GM18505 (cell line): ENCODE measurements at regions not wholly inside any gene's neighbourhood (a gene's known extent, or its start where the extent isn't known, plus 50 kb on each side); places are given as distances from the start of the nearest gene placed in this dataset.

Experiments used
- ATAC-seq: cut with Tn5 transposase; IDR thresholded peaks from one replicate; pipeline ENCODE4 v1.9.1; 2021; ENCODE audit not compliant: unreplicated experiment
- POLR2A ChIP-seq: IDR thresholded peaks from 4 replicates; pipeline ENCODE4 v1.6.1; 2011; ENCODE audit warnings: borderline replicate concordance; ENCODE audit not compliant: insufficient read depth, insufficient read length; ENCODE audit errors: extremely low read depth

DNA sequence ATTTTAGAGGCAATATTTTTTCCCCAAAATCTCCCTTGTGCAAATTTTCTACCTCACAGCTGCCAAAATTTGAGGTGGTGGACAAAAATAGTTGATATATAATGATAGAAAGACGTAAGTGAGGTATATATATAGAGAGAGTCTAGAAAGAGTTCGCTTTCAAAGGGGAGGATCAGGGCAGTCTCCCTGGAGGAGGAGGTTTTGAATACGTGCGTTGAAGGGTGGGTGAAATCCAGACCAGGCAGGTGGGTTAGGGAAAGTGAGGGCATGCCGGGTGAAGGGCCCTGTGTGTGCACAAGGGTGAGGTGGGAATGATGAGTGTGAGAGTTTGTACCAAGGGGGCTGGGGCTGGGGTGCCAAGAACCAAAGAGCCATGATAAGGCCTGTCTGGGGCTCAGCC is 100.2 kb downstream of the CEBPB start:
- no peak for TF ChIP-seq POLR2A
- no peak for ATAC-seq

DNA sequence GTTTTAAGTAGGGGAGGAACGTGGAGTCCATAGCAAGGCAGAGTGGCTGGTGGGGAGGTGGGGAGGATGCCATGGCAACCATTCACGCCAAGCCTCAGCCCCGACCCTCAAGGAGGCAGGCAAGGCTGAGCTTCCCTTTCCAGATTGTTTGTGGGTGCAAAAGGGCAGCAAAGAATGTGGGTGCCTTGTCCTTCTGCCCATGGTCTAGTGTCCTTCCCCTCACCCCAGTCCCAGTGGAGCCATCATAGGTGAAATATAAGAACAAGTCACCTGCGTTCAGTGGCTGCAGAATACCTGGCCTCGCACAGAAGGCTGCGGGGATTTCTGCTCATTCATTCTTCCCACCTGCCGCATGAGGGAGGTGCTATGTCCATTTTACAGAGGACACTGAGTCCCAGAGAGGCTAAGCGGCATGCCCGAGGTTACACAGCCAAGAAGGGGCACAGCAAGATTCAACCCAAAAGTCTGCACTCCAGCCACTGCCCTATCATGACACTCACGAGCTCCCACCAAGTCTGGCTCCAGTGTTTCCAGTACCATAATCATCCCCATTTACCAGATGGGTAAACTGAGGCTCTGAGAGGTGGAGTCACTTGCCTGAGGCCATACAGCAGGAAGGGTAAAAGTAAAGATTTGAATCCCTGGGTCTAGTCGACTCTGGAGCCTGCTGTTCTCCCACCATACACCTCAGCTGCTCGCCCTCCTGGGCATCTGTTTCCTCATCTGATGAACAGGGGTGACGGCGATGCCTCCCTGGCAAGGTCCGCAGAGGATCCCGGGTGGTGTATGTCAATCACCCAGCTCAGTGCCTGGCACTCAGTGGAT is 100.8 kb downstream of the CEBPB start:
- TF ChIP-seq POLR2A = no peak
- ATAC-seq = no peak

DNA sequence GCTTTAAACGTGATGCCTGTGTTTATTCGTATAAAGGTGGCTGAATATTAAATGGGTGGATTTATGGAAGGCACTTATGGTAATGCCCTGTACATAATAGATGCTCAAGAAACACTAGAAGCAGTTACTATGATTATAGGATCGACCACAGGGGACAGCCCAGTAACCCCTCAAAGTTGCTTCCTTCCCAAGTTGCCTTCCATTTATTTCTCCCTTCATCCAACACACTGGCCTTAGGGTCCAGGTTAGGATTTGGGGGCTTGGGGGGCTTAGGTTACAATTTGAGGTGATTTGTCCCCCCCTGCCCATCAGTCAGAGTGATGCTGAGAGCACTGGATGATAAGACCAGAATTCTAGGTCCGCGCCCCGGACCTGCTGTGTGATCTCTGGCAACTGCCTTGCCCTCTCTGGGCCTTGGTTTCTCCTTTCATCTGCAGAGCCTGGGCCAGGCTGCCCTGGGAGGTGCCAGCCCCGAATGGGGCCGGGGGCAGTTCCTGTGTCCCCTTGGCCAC is 101.5 kb downstream of the CEBPB start:
- TF ChIP-seq POLR2A = no peak
- no peak for ATAC-seq

DNA sequence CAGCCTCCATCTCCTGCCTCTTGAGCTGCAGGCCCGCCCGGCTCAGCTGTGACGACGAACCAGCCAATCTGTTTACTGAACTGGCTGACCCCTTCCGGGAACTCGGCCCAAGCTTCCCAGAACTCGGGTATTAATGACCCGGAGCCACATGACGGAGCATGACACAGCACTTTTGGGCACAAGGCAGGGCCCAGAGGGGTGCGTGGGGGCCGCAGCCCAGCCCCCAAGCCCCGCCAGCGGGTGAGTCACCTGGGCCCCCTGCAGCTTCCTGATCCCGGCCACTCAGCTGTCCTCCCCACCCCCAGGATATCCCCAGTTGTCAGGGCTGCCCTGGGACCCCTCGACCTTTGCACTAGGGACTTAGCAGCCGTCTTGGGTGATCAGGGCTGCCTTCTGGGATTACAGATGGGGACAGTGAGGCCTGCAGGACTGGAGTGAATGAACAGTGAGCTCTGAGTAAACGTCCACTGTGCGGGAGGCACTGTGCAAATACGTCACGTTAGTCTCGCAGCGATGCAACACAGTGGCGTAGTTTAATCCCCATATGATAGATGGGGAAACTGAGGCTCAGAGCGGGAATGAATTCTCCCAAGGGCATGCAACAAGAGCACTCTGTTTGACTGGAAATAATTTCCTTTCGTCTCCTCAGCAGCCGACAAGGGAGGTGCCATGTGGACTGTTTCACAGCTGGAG is 102.1 kb downstream of the CEBPB start:
- ATAC-seq = no peak
- no peak for TF ChIP-seq POLR2A

DNA sequence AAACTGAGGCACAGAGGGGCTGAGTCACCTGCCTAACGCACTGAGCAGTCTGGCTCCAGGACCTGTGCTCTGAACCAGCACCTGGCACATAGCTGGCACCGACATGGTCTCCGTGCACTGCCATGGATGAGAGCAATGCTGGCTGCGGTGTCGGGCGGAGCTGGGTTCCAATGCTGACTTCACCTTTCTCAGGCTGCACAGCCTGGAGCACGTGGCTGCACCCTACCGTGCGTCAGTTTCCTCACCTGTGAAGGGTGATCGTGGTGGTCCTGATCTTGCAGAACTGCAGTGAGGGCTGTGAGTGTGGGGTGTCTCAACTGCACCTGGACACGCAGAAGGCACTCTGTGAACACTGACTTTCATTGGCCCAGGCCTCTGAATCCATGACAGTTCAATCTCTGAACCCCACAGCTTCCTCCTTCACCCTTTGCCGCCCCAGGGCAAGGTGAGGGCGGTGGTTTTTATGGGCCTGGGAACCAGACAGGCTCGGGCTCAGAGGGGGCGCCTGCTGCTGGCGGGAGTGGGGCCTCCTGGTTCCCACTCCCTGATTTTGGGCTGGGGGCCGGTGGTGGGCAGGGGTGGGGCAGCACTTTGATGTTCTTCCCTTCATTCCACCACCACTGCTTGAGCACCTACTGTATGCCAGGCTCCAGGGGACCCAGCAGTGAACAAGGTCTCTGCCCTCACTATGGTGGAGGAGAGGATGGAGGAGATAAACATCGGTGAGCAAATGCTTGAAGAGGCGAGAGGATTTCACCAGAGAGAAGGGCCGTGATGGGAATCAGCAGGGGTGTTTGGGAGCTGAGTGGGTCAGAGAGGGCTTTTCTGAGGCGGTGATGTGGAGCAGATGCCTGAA is 102.9 kb downstream of the CEBPB start:
- ATAC-seq = no peak
- no peak for TF ChIP-seq POLR2A

DNA sequence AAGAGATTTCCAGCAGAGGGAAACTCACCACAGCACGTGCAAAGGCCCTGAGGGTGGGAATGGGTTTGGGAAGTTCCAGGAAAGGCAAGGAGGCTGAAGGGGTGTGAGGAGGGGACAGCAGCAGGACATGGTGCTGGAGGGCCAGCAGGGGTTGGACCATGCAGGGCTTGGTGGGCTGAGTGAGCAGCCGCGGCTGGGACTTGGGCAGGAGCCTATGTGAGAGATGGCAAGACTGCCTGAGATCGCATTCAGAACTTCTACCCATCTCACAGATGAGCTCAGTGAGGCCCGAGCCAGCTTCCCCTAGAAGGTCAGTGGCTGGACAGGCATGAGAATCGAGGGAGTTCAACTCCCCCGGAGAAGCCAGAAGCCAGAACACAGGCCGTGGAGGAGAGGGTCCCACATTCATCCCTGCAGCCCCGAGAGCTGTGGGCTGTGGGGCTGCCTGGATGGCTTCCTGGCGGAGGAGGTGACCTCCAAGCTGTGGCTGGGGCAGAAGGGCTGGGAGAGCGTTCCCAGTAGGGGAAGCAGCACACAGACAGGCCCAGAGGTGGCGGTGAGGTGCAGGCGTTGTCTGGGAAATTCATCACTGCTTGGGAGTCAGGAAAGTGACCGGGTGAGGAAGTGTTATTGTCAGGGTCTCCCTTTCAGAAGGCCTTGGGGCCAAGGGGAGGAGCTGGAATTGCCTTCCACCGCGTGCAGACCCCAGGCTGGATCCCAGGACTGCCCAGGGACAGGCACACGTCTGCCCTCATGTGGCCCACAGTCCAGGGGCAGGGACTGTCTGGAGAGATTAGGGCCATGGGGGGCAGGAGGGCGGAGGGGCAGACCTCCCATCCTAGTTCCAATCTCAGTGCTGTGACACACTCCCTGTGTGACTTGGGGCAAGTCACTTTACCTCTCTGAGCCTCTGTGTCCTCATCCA is 103.8 kb downstream of the CEBPB start:
- no peak for ATAC-seq
- TF ChIP-seq POLR2A = no peak

DNA sequence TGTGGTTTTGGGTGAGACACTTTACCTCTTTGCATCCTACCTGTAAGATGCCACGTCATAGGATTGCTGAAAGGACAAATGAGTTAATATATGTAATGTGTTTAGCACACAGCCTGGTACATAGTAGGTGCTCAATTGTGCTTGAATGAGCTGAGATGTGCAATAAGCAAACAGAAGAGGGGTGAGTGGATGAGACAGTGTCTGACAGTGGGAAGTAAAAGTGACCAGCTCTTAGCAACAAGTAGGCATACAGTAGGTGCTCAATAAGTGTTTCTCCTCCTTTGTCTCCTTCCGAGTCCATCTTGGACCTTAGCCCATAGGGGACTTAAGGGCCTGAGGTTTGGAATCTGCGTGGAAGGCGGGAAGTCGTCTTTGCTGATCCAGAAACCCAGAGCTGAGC is 104.7 kb downstream of the CEBPB start:
- TF ChIP-seq POLR2A = no peak
- no peak for ATAC-seq

DNA sequence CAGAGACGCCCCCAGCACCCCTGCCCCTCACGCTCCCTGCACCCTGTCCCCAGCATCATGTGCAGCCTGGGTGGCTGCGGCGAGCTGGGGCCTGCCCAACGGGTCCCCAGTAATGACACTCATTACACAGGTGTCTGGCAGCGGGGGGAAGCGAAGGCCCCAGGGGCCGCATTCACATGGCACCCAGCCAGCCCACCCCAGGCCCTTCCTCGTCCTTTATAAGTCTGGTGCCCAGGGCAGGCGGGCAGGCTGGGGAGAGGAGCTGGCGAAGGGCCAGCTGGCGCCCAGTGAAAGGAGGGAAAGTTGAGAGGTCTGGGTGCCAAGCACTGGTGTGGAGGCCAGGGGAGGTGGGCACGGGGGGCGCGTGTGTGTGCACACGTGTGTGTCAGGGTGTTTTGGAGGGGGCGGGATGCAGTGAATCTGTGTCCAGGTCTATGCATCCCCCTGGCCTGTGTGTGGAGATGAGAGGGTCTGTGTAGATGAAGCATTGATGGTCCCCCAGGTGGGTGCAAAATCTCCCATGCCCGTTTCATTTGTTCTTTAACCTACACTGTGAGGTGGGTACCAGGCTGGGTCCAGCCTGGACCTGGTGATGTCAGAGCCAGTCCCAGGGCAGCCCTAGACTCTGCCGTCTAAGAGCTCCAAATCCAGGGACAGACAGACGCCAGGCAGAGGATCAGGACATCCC is 105.3 kb downstream of the CEBPB start:
- ATAC-seq = no peak
- TF ChIP-seq POLR2A = no peak

DNA sequence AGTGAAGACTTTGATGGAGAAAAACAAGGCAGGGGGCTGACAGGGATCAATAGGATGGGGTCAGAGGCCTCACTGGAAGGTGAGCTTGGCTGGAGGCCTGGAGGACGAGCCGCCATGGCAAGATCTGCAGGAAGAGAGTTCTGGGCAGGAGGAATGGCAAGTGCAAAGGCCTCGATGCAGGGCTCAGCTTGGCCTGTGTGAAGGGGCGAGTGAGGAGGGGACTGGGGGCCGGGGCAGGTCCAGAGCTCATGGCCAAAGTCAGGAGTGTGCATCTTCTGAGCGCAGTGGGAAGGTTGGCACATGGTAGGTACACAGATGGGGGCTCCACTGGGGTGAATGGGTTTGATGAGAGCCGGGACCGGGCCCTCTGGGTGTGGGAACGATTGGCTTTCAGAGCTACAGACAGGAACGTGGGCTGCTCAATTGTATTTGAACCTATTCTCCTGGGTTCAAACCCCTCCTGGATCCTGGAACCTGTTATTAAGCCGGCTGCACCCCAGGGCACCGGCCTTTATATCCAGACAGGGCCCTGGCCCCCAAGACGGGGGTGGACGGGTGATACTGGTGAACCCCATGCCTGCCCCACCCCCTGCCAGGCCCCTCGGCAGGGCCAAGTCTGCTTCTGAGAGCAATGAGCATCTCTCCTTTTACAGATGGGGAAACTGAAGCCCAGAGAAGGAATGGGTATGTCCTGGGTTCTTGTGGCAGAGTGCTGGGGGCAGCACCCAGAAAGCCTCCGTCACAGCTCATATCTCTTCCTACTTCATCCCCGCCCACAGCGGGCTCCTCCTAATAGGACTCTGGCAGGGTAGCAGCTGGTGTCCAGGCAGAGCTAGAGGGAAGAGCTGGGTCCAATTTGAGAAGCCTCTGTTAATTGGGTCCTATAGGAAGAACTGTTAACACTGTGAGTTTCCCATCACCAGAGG is 106.1 kb downstream of the CEBPB start:
- ATAC-seq = no peak
- TF ChIP-seq POLR2A = no peak

DNA sequence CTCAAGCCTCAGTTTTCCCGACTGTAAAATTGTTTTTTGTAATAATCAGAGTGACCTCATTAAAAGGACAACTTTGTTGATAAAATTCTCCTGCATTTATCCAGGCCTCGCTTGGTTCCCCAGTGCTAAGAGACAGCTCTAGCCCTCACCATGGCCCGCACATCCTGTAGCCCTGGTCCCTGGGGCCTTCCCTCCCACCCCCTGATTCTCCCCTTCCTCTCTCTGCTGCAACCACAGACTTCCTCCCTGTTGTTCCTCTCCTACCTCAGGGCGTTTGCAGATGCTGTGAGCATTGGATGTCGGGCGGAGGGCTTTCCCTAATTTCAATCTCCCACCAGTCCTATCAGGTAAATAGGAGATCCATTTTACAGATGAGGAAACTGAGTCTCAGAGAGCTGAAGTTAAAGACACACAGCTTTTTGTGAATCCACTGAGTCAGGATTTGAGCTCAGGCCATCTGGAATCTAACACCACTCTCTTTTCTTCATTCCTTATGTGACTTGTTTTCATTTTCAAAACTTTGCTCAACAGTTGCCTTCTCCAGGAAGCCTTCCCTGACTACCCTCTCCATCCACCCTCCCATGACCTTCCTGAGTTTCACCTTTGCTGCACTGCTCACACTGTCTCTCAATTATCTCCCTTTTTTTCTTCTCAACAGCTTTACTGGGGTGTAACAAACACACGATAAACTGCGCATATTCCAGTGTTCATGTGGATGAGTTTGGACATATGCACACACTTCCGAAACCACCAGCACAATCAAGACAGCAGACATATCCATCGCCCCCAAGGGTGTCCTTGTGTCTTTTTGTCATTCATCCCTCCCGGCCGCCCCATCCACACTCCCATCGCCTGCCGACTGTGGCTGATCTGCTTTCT is 107.1 kb downstream of the CEBPB start:
- no peak for TF ChIP-seq POLR2A
- ATAC-seq = no peak
